Brain microvascular endothelial cell (primary cell): ENCODE measurements at regions not wholly inside any gene's neighbourhood (a gene's known extent, or its start where the extent isn't known, plus 50 kb on each side); places are given as distances from the start of the nearest gene placed in this dataset.

Experiments
- DNase-seq: peaks from one replicate; pipeline ENCODE4 v3.0.0-alpha.2; 2020
- H3K27ac ChIP-seq: fragments of 250-450 bp; sonication (Bioruptor Pico); 2 replicates; pipeline ENCODE4 v1.5.1; 2020; ENCODE audit warnings: mild to moderate bottlenecking, moderate library complexity
- H3K27me3 ChIP-seq: fragments of 250-450 bp; sonication (Bioruptor Pico); replicated peaks from 2 replicates; pipeline ENCODE4 v1.5.1; 2020; ENCODE audit warnings: mild to moderate bottlenecking
- H3K36me3 ChIP-seq: fragments of 250-450 bp; sonication (Bioruptor Pico); replicated peaks from 2 replicates; pipeline ENCODE4 v1.5.1; 2020; ENCODE audit warnings: mild to moderate bottlenecking
- H3K4me3 ChIP-seq: 2 replicates; pipeline ENCODE4 v1.5.1; 2011; ENCODE audit warnings: low read depth, mild to moderate bottlenecking, control low read depth, low read length, moderate library complexity
- in situ Hi-C: cut with HindIII; loops from 2 replicates; pipeline ENCODE4 v1.10.0; 2017; ENCODE audit warnings: low sequenced_read_pairs, low pct_ligation_motif_present
- TF ChIP-seq, protein P1 (sequence below): IDR thresholded peaks from 2 replicates; pipeline ENCODE4 v1.5.1; 2011; ENCODE audit warnings: low read depth, mild to moderate bottlenecking, moderate library complexity, low read length, control low read depth, inconsistent platforms; ENCODE audit errors: missing control alignments

GRCh38 chr15:69893086-69893485, 204.6 kb downstream of the TLE3 start:
- Histone ChIP-seq H3K27me3 (peaks cover 4% of the 10 kb centered on the region), H3K27ac (no peak overlapping the region), H3K4me3 (no peak overlapping the region), H3K36me3 (no peaks in the 10 kb centered on the region)
- DNase-seq = no peak
- TF ChIP-seq, protein P1, sequence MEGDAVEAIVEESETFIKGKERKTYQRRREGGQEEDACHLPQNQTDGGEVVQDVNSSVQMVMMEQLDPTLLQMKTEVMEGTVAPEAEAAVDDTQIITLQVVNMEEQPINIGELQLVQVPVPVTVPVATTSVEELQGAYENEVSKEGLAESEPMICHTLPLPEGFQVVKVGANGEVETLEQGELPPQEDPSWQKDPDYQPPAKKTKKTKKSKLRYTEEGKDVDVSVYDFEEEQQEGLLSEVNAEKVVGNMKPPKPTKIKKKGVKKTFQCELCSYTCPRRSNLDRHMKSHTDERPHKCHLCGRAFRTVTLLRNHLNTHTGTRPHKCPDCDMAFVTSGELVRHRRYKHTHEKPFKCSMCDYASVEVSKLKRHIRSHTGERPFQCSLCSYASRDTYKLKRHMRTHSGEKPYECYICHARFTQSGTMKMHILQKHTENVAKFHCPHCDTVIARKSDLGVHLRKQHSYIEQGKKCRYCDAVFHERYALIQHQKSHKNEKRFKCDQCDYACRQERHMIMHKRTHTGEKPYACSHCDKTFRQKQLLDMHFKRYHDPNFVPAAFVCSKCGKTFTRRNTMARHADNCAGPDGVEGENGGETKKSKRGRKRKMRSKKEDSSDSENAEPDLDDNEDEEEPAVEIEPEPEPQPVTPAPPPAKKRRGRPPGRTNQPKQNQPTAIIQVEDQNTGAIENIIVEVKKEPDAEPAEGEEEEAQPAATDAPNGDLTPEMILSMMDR = no peak
- in situ Hi-C loops = no loop called here

DNA sequence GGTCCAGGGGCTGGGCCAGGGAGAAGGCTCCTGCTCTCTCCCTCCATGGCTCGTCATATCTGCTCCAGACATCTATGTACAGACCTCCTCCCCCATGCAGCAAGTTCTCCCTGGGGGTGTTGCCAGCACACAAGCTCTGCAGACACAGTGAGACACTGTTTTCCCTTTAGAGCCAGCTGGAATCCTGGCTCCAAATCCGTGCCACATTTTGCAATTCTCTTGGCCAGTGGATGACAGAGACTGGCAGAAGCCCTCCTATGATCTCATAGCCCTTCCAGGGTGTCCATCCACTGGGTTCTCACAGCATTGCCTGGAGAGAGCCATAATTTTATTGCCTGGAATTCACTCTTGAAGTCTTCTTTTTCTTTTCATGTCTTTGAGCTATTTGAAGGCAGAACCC, 203.9 kb downstream of the TLE3 start:
- DNase-seq = peak; percentile 74
- Histone ChIP-seq H3K4me3 (no peak overlapping the region), H3K27me3 (peaks cover 4% of the 10 kb centered on the region), H3K27ac (no peak overlapping the region), H3K36me3 (no peaks in the 10 kb centered on the region)
- in situ Hi-C loops = no loop called here
- TF ChIP-seq, protein P1 = no peak

GRCh38 chr15:69895202-69895601, 202.5 kb downstream of the TLE3 start:
- in situ Hi-C loops = no loop called here
- DNase-seq = no peak
- Histone ChIP-seq H3K27ac (no peak overlapping the region), H3K27me3 (peaks cover 4% of the 10 kb centered on the region), H3K4me3 (no peak overlapping the region), H3K36me3 (no peaks in the 10 kb centered on the region)
- TF ChIP-seq, protein P1 = no peak

GRCh38 chr15:69896606-69897005, 201.1 kb downstream of the TLE3 start:
- TF ChIP-seq, protein P1 = no peak
- no peak for DNase-seq
- in situ Hi-C loops = no loop called here
- Histone ChIP-seq H3K36me3 (no peaks in the 10 kb centered on the region), H3K27me3 (peaks cover 4% of the 10 kb centered on the region), H3K4me3 (no peak overlapping the region), H3K27ac (no peak overlapping the region)

DNA sequence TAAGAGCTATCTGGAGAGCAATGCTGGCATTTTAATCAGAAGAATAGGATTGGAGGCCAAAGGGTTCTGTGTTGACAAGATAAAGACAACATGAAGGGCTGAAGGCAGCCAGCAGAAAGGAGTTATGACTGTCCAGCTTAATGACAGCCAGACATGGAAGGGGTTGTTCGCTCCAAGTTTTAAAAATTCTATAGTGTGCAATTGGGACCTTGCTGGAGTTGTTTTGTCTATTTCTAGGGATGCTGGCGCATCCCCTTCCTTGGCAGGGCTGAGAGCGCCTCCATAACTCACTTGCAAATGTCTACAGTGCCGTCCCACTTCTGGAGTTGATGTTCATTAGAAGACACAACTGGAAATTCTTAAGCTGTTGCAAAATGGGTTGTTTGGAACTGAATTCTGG, 200.7 kb downstream of the TLE3 start:
- H3K4me3 ChIP-seq = no peak overlapping the region
- H3K27me3 ChIP-seq = peaks cover 4% of the 10 kb centered on the region
- in situ Hi-C loops = no loop called here
- TF ChIP-seq, protein P1 = no peak
- H3K36me3 ChIP-seq = no peaks in the 10 kb centered on the region
- no peak overlapping the region for H3K27ac ChIP-seq
- DNase-seq = no peak

DNA sequence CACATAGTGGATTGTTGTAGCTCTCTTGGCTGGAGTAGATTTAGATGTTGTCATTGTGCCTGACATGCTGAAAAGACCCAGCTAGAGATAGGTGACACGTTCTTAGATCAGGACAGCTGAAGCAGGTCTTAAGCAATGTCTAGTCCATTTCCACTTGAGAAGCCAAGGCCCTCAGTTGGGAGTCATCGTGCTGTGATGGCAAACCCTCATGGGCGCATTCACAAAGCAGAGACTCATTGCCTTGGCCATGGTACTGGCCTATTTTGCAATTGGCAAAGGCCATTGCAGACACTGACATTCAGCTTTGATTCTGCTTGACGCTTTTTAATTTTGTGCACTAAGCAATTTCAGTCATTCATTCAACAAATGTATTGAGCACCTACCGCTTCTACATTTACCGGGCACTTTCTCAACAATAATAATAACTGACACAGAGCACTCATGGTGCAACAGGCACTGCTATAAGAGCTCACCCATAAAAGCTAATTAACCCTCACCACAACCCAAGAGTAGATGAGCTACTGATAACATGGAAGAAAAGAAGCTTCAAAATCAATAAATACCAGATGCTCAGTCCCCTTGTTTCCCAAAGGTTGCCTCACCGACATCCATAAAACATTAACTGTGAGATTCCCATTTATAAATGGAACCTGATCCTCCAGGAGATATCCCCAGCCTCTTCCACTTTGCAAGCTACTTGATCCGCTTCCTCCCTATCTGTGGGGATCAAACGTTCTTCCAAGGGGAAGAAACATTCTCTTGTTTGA, 200.1 kb downstream of the TLE3 start:
- H3K27me3 ChIP-seq = peaks cover 4% of the 10 kb centered on the region
- in situ Hi-C loops = no loop called here

More for the DNA sequence above, 200.1 kb downstream of the TLE3 start:
- H3K36me3 ChIP-seq = no peaks in the 10 kb centered on the region
- TF ChIP-seq, protein P1 = no peak
- no peak for DNase-seq
- H3K27ac ChIP-seq = no peak overlapping the region
- no peak overlapping the region for H3K4me3 ChIP-seq
